GM21381 (cell line): ENCODE measurements at regions not wholly inside any gene's neighbourhood (a gene's known extent, or its start where the extent isn't known, plus 50 kb on each side); places are given as distances from the start of the nearest gene placed in this dataset.
"Not testable (repeated sequence)": the region's sequence is repeated elsewhere in the genome, so short reads cannot be mapped to it uniquely, and the experiment has no call there.

Source experiments
- ATAC-seq: cut with Tn5 transposase; IDR thresholded peaks from one replicate; pipeline ENCODE4 v1.9.1; 2021; ENCODE audit warnings: mild to moderate bottlenecking, moderate library complexity; ENCODE audit not compliant: unreplicated experiment

DNA sequence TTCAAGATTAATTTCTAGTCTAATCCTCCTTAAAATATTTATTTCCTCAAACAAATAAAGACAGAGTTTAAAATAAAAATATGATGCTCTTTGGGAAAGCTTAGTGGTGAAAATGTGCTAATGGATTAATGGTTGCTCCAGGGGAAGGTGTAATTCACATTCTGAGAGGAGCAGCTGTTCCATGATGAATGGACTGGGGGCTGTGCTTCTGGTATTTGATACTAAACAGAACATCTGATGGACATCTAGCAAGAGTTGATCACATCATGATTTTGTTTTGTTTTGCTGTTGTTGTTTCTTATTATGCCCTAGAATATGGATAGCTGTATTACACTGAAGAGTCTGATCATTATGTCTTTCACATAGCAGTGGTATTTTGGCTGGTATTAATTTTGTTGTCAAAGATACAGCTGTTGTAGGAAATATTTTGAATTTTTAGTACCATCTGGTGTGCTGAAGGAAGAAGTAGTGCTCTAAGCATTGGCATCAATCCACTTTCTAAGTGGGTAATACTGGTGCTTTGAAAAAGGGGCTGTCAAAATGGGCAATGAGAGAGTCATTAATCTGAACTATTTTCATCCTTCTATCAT, 296.4 kb downstream of the ADAMTS20 start:
- ATAC-seq: no peak

DNA sequence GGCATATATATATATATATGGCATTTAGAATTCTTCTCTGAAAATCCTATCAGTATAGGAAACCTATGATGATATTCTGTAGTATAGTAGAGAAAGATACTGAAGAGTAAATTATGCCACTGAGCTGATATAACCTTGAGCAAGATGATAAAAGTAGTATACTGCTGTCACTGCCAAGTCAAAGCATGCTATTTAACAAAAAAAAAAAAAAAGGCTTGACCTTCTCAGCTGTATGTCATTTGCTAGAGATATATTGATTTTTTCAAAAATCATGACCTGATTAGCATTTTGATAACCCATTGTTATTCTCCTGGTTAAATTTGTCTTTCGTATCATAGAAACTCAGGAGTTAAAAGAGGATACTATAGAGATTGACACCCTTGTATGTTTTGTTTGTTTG, 299.4 kb downstream of the ADAMTS20 start:
- ATAC-seq: no peak

DNA sequence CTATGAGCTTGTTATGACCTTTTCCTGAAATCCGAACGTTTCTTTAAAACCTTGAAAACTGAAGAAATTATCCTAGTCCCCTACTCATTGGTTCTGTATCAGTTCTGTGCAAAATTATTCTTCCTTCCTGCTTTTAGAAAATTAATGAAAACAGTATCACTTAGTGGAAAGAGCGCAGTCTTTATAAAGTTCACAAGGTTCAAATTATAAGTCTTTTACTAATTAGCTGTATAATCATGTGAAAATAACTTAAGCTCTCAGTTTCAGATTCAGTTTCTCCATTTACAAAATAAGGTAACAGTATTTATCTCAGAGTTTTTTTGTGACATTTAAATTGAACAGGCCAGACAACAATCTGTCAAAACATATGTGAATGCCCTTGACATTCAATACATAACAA, 306.1 kb downstream of the ADAMTS20 start:
- no peak for ATAC-seq

DNA sequence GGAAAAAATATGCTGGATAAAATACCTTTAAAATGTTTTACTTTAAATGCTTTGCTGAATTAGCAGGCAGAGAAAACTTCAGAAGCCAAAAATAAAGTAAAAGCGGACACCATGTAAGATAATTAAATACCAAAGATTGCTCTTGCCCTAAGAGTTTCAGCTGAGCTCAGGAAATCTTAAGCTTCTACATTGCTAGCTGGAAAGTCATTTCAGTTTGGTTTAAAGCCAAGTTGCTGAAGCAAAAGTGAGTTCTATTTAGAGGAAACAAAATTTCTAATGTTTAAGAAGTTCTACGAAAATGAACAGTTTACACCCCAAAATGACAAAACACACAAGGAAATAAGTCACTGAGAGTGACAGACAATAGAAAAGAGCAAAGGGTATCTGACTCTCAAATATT, 310.0 kb downstream of the ADAMTS20 start:
- no peak for ATAC-seq

DNA sequence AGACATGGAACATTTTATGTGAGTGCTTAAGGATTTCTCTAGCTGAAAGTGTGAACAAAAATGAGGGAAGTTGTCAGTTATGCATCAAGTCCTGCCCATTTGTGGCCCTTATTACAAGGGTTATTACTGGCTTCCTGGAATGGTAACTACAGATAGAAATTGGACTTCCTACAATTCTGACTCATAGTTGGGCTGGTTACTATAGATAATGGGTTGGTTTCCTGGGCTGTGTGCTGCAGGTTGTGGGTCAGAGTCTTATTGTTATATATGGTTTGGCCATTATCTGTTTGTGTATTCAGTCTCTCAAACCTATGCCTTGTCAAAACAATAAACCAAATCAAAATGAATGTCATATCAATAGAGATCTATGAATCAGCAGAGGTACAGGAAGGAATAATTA, 313.7 kb downstream of the ADAMTS20 start:
- no peak for ATAC-seq

DNA sequence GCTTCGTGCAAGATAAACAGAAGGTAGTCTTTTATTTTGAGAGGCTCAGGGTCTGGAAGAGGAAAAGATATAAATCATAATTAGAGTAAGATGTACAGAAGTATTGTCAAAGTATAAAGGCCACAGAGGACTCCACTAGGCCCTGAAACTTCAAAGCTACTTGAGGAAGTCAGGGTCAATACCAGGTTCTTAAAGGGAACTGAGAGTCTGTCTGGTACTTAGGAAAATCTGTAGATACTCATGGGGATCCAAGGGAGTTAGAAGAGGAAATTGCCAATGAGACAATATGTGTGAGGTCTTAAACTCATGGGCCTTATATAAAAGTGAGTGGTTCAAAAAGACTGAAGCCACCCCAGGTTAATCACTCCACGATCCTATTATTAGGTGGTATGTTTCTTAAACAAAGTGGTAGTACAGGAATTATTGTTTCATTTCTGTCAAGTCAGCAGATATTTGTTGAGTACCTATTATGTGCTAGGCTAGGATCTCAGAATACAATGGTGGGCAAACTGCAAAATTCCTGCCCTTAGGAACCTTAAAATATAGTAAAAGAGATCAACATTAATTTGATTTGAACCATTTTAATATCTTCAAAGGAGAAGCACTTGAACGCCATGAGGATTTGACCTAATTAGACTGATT, 314.6 kb downstream of the ADAMTS20 start:
- ATAC-seq: no peak

DNA sequence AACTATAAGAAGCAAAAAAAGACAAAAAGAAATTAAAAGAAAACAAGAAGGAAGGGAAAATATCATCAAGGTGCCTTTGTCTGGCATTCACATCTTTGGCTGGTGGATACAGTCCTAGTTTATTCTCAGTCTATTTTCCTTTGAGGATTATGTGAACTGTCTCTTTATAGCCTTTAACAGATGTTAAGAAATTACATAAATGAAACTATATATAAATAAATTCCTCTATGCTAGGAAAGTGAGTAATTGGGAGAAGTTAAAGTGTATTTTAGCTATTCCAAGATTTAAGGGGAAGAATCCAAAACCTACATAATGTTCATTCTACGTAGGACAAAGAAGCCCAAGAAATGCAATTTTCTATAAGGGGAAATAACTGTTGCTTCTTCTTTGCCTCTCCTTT, 316.3 kb downstream of the ADAMTS20 start:
- ATAC-seq: no peak

DNA sequence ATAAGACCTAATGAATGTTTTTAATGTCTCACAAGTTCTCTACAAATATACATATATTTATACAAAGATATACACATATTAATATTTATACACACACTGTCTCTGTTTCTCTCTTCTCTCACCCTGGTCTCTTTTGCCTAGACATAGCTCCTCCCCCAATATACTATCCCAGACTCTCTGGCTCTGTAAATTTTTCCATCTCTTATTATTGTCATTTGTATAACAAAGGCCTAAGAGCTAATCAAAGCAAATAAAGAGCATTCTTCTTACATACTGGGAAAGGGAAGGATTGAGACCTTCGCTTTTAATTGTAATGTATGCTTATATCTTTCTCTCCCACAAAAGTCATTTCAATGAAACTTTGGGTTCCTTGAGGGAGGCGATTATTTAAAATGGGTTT, 318.1 kb downstream of the ADAMTS20 start:
- no peak for ATAC-seq

DNA sequence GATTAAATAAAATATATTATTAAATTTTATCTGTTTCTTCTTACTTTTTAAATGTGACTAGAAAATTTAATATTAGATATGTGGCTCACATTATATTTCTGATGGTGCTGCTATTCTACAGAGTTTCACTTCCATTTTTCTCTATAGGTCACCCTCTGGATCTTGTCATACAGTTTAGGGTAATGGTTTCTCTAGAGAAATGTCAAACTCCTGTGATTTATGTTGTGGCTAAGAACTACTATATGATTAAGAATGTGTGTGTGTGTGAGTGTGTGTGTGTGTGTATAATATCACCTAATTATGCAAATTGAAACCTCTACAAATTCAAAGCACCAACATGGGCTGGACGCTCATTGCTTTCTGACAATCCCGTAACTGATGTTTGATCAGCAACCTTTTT, 325.9 kb downstream of the ADAMTS20 start:
- no peak for ATAC-seq

DNA sequence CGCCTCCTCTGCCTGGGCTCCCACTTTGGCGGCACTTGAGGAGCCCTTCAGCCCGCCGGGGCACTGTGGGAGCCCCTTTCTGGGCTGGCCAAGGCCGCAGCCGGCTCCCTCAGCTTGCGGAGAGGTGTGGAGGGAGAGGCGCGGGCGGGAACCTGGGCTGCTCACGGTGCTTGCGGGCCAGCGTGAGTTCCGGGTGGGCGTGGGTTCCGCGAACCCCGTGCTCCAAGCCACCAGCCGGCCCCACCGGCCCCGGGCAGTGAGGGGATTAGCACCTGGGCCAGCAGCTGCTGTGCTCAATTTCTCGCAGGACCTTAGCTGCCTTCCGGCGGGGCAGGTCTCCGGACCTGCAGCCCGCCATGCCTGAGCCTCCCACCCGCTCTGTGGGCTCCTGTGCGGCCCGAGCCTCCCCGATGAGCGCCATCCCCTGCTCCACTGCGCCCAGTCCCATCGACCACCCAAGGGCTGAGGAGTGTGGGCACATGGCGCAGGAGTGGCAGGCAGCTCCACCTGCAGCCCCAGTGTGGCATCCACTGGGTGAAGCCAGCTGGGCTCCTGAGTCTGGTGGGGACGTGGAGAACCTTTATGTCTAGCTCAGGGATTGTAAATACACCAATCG, 327.7 kb downstream of the ADAMTS20 start:
- ATAC-seq: not testable (repeated sequence)

DNA sequence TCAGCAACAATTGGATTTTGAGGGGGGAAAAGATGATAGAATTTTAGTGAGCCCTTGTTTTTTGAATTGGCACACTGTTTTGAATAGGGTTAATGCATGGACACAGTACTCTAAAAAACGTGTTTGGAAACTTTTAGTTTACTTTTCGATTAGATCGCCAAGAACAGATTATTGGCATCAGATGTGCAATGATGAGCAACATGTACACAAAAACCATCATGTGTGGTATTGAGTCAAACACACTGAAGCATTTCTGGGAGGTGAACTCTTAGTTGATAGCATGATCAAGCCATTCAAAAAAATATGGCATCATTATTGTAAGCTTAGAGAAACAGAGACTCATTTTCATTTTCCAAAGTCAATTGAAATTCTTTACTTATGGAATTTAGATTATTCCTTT, 329.2 kb downstream of the ADAMTS20 start:
- ATAC-seq: no peak

DNA sequence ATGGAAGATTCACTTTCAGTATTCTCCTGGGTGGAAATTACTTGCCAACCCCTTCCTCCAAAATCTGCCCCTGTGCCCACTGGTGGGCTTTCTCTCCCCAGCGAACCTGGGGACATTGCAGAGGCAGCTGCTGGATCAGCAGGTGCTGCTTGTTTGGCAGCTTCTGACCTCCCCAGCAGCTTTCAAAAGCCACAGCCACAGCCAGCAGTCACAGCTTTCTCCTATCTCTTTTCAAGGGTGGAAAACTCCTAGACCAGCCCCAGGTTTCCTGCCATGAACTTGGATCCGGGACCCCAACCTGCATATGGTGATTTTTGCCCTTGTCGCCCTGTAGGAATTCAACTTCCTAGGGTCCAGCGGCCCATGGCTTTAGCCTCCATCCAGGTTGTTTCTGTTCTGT, 330.8 kb downstream of the ADAMTS20 start:
- no peak for ATAC-seq

DNA sequence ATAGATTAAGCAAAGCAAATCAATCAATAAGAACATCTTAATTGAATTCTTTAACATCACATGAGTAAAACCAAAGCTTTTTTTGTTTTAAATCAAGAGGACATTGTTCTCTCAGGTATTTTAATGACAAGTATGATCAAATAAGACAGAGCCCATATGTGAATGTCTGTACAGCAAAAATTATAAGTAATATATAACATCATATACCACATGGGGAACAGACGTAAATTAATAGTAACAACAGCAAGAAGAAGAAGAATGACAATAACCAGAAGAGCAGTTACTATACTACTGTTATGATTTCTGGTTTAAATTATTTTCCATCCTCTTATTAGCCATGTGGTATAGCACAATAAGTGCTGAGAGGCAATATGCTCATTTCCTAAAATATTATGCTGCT, 335.5 kb downstream of the ADAMTS20 start:
- ATAC-seq: no peak

DNA sequence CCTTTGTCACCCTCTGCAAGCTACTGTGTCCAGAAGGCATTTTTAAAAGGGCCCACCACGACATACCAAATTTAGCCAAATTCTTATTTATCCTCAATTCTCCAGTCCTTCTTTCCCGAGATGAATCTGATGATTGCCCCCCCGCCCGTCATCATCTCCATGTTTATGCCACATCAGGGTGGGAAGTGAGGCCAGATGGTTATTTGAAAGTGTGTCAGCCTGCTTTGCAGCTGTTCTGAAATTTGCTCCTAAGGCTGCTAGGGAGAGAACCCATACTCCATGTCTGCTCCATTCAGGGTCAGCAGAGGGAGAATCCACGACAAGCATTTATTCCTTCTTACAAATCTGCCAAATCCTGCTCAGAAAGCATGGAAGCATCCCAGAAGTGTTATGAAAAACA, 337.8 kb downstream of the ADAMTS20 start:
- no peak for ATAC-seq

DNA sequence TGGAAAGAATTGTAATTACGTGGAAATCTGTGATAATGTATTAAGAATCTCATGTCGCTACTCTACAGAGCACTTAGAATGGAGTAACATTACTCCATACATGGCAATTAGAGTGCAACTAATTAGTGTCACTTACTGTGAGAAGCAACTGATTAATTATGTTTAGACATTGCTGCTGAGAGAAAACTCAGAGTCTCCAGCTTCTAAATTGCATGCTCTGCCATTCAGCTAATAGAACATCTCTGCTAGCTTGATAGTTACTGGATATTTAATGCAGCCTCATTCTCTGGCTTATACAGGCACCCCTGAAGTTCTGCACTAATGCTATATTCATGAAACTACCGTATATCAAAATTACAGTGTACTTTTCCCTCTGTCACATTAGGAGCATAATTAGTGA, 338.4 kb downstream of the ADAMTS20 start:
- ATAC-seq: no peak

DNA sequence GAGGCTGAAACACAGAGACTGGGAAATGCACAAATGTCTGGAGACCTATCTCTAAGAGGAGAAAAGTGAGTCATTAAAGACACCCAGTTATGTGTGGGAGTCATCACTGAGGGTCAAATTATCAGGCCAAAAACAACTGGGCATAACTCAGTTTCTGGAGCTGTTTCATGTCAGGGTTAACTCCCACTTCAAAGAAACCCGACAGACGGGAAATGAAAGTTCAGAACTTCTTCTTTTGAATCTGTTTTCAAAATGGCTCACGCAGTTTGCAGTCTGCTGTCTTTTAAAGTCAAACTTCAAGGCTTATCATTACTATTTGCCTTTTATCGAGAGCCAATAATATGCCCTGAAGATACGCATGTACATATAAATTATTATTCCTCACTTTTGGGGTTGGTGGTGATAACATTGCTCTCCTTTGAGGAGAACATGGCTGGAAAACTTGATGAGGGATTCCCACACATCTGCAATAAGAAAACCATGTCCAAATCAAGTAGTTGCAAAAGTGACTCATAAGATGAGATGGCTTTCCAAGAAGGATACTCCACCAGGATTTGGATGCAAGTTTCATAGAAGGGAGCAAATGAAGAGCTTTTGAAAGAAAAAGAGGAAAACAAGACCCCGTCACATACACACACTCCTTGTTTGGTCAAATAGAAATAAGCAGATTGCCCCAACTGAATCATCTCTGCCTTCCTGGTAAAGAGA, 341.4 kb downstream of the ADAMTS20 start:
- ATAC-seq: peak; percentile 97

DNA sequence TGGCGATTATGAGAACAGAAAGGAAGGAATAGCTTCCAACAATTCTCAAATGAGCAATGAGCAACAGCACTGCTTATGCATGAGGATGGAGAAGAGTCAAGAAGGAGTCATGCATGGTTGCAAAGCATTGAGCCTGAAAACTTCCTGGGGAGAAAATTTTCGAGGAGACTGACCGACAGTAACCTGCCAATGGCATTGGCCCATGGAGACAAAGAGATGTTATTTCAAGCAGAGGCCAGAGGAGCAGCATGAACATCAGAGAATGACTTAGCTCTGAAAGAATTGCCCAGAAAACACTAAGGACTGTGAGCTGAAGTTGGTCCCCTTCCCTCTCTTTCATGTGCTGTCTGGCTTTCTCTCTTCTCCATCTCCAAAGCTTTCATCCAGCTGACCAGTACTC, 343.4 kb downstream of the ADAMTS20 start:
- no peak for ATAC-seq

DNA sequence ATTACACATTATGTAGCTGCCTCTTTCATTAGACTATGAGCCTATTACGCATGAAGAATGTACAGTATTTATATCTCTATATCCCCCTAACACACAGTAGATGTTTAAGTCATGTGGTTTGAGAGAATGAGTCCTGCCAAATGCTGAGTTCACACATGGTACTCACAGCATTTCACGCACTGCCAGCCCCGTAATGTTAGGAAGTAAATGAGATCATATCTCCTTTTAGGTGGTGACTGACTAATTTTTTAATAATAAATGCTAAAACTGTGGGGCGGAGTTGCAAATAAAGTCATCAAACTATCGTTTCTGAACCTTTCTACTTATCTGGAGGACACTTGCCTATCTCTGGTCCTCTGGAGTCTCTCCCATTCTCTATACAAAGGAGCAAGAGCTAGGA, 343.8 kb downstream of the ADAMTS20 start:
- no peak for ATAC-seq

DNA sequence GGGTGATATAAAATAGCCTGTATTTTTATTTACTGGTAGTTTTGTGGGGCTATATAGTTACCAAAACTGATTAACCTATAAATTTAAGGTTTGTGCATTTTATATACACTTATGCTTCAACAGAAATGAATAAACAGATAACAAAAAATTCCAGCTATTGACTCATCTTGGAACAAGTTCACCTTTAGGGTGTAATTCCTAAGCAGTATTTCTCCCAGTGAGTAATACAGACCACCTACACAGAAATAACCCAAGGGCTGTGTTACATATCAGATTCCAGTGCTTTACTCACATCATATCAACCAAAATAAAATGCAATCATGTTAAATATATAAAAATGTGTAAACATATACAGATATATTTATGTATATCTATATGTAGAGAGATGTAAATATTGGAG, 345.6 kb downstream of the ADAMTS20 start:
- no peak for ATAC-seq

DNA sequence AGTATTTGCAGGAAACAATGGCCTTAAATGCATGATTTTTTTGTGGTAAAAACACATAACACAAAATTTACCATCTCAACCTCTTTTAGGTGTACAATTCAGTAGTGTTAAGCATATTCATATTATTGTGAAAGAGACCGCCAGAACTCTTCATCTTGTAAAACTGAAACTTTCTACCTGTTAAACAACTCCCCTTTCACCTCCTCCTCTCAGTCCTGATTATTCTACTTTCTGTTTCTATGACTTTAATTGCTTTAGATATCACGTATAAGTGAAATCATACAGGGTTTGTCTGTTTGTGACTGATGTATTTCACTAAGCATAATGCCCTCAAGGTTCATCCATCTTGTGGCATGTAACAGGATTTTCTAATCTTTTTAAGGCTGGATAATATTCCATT, 353.4 kb downstream of the ADAMTS20 start:
- no peak for ATAC-seq

DNA sequence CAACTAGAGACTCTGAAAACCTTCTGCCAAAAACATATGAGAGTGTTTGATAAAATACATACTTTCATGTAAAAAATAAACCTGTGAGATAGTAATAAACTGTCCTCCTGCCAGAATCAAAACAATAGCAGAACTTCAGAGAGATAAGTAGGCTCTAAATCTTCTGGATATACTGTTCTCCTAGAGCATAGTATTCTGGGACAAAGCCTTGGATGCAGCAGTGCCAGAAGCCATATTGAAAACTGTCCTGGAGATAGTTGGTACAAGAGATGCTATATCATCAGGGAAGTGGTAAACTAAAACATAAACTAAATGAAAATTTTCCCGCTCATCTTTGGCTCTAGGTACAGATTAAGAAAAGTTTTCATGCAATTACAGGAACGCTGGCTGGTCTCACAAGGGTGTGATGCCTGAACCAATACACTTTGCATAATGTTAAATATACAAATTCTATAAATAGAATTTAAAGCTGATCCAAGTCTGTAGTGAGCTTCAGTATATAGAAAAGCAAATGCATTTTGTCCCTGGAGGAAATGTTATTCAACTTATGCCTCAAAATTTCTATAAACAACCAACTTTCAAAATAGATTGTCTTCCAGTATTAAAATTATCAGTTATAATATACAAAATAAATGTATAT, 355.6 kb downstream of the ADAMTS20 start:
- no peak for ATAC-seq

DNA sequence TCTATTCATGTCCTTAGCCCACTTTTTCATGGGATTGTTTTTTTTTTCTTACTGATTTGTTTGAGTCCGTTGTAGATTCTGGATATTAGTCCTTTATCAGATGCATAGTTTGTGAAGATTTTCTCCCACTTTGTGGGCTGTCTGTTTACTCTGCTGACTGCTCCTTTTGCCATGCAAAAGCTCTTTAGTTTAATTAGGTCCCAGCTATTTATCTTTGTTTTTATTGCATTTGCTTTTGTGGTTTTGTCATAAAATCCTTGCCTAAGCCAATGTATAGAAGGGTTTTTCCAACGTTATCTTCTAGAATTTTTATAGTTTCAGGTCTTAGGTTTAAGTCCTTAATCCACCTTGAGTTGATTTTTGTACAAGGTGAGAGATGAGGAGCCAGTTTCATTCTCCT, 358.9 kb downstream of the ADAMTS20 start:
- ATAC-seq: not testable (repeated sequence)
